Activated naive CD4-positive, alpha-beta T cell treated with anti-CD3 and anti-CD28 coated beads, Interleukin-2, amount 50 U/mL, for 72 hours (primary cell): ENCODE measurements at regions not wholly inside any gene's neighbourhood (a gene's known extent, or its start where the extent isn't known, plus 50 kb on each side); places are given as distances from the start of the nearest gene placed in this dataset.

ENCODE experiments used
- ATAC-seq, 2 donors: fragments of 150-1000 bp; cut with Tn5 transposase; 2 replicates each; pipeline ENCODE4 v1.10.0; 2021; ENCODE audit warnings: mild to moderate bottlenecking in 2 of 2, moderate library complexity in 2 of 2
- DNase-seq, 2 donors: peaks; one replicate each; pipeline ENCODE4 v3.0.0; 2021 to 2022; ENCODE audit warnings: low spot score in 2 of 2
- H3K27ac Mint-ChIP-seq, 2 donors: one replicate each; pipeline ENCODE4 v1.8.0; 2022; ENCODE audit warnings: mild to moderate bottlenecking in 2 of 2, mixed read lengths in 2 of 2
- H3K36me3 Mint-ChIP-seq, 2 donors: one replicate each; pipeline ENCODE4 v1.8.0; 2022; ENCODE audit warnings: mixed read lengths in 2 of 2
- H3K9me3 Mint-ChIP-seq, 2 donors: one replicate each; pipeline ENCODE4 v1.8.0; 2022; ENCODE audit warnings: mixed read lengths in 2 of 2

DNA sequence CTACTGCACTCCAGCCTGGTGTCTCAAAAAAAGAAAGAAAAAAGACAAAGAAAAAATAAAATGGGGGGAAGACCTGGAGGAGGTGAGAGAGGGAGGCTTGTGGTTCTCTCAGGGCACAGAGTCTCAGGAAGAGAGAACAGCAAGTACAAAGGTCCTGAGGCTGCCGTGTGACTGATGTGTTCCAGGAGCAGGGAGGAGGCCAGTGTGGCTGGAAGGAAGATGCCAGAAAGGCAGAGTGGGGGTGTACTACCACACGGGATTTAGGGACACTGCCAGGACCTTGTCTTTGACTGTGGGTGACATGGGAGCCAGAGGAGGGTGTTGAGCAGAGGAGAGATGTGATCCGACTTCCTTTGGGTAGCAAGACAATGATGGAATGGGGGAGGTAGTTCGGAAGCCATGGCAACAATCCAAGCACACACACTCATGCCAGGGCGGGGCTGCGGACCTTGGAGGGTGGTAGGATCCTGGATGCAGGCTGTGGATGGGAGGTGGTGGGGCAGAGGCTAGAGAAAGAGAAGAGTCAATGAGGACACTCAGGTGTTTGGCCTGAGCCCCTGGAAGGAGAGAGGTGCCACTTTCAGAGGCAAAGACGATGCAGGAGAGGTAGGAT, 136.4 kb upstream of the PTPN1 start:
- ATAC-seq (no peak), DNase-seq (no peak)
- Mint-ChIP-seq H3K27ac (peak overlapping the region; percentile 39 to 58), H3K9me3 (no peaks in the 10 kb centered on the region), H3K36me3 (no peaks in the 10 kb centered on the region)

- ATAC-seq (no peak), DNase-seq (no peak)
- Mint-ChIP-seq H3K36me3 (no peaks in the 10 kb centered on the region), H3K9me3 (no peaks in the 10 kb centered on the region), H3K27ac (peak overlapping the region in 1 of 2 donors; percentile 39)
Measured at GRCh38 chr20:50374541-50375078, 135.6 kb upstream of the PTPN1 start.

- H3K27ac Mint-ChIP-seq = no peak overlapping the region
- DNase-seq = no peak
- no peaks in the 10 kb centered on the region for H3K9me3 Mint-ChIP-seq
- H3K36me3 Mint-ChIP-seq = no peaks in the 10 kb centered on the region
- peak in 1 of 2 donors; percentile 14 for ATAC-seq
Measured at GRCh38 chr20:50376179-50376887, 133.8 kb upstream of the PTPN1 start.

- H3K36me3 Mint-ChIP-seq = no peaks in the 10 kb centered on the region
- ATAC-seq (peak in 1 of 2 donors; percentile 20), DNase-seq (no peak)
Measured at GRCh38 chr20:50376888-50377459, 133.2 kb upstream of the PTPN1 start.

GRCh38 chr20:50378170-50379000, 131.8 kb upstream of the PTPN1 start:
- Mint-ChIP-seq H3K9me3 (no peaks in the 10 kb centered on the region), H3K27ac (no peak overlapping the region), H3K36me3 (no peaks in the 10 kb centered on the region)
- ATAC-seq (no peak), DNase-seq (no peak)

More at GRCh38 chr20:50376888-50377459, 133.2 kb upstream of the PTPN1 start:
- H3K9me3 Mint-ChIP-seq = no peaks in the 10 kb centered on the region
- H3K27ac Mint-ChIP-seq = no peak overlapping the region

DNA sequence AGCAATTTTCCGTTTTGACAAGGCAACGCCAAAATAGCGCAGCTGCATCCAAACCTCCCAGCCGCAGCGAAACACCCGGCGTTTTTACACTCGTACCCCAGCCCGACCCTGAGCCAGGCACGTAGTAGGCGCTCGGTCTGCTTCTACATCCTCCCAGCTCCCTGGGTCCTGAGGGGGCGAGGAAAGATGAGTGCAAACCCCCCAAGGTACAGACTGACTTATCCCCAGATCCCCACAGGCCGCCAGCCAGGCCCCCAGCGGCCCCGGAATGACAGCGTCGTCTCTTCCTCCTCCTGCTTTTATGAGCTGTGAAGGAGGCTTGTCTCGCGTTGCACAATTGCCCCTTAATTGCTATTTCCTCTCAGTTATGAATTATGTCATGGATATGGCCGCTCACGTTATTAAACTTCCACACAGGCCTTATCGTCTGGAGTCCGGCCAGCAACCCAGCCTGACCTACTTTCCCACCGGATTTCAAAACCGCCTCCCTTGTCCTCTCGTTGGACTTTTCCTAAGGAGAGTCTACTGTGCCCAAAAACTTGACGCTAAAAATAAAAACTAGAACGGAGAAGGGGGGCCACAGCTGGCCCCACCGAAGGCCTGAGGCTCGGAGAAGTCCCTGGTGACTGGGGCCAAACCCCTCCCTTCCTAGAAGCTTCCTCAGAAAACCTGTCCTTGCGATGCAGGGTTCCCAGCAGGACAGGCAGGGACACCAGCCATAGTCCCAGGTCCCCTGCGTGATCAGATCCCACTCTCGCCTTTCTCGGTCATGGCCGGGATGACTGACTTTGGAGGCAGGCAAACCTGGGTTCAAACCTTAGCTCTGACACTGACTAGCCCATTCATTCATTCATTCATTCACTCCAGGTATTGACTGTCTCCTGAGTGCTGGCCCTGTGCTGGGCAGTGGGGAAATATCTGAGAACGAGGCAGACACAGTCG, 130.9 kb upstream of the PTPN1 start:
- Mint-ChIP-seq H3K27ac (no peak overlapping the region), H3K36me3 (no peaks in the 10 kb centered on the region), H3K9me3 (no peaks in the 10 kb centered on the region)
- ATAC-seq = no peak
- DNase-seq = no peak

GRCh38 chr20:50379991-50380696, 130.0 kb upstream of the PTPN1 start:
- no peak for DNase-seq
- H3K27ac Mint-ChIP-seq = peak overlapping the region in 1 of 2 donors; percentile 61
- H3K9me3 Mint-ChIP-seq = peaks cover 0 to 5% of the 10 kb centered on the region in 2 donors
- no peaks in the 10 kb centered on the region for H3K36me3 Mint-ChIP-seq
- no peak for ATAC-seq

DNA sequence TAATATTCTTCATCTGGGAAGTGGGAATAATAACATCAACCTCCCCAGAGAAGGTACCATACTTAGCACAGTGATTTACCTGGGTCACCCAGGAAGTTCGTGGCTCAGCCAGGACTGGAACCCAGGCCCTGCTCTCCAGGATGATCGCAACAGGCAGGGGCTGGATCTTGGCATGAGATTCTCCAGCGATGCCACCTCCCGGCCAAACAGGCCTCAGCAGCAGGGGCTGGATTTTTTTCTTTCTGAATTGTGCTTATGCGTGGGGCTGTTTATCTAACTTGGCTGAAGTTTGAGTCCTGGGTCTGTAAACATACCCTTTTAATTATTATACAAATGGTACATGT, 129.5 kb upstream of the PTPN1 start:
- ATAC-seq = no peak
- DNase-seq = no peak
- H3K9me3 Mint-ChIP-seq = peaks cover 0 to 5% of the 10 kb centered on the region in 2 donors
- no peaks in the 10 kb centered on the region for H3K36me3 Mint-ChIP-seq
- peak overlapping the region in 1 of 2 donors; percentile 61 for H3K27ac Mint-ChIP-seq

- H3K27ac Mint-ChIP-seq = peak overlapping the region in 1 of 2 donors; percentile 81
Measured at GRCh38 chr20:50381075-50381732, 129.0 kb upstream of the PTPN1 start.

DNA sequence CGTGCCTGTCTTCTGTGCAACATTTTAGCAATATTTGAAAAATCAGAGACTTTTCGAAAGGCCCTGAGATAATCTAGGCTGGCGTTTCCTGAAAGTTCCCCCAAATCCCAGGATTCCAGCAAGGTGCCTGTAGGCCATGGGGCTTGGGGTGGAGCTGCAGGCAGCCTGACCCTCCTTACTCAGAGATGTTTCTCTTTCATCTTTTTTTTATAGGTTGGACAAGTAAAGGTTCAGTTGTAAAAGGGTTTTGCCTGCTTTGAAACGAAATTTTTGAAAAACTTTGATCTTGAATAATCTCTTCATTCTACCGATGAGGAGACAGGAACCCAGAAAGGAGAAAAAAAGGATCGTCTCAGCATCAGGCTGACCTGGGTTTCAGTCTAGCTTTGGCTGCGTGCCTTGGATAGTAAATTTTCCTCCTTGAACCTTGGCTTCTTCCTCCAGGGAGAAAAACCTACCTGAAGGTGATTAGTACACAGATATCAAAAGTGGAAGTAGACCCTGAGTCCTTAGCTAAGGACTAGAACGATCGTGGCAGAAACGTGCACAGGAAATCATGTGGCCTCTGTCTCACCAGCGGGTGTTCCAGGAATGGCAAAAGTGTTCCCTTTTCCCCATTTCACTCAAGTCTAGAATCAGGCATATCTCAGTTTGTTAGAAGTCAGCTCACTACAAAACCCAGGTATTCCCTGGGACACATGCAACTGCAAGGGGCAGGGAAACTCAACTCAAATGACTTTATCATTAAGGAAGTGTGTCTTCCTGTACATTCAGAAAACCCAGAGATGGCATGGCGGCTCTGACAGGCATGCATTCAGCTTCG, 128.2 kb upstream of the PTPN1 start:
- peak; percentile 25 to 32 for ATAC-seq

More at GRCh38 chr20:50381075-50381732, 129.0 kb upstream of the PTPN1 start:
- ATAC-seq (no peak), DNase-seq (no peak)
- no peaks in the 10 kb centered on the region for H3K36me3 Mint-ChIP-seq
- peaks cover 0 to 5% of the 10 kb centered on the region in 2 donors for H3K9me3 Mint-ChIP-seq

GRCh38 chr20:50385733-50386640, 124.2 kb upstream of the PTPN1 start:
- peak; percentile 42 to 89 for DNase-seq
- peak; percentile 89 to 96 for ATAC-seq
- H3K36me3 Mint-ChIP-seq = no peaks in the 10 kb centered on the region
- peak overlapping the region; percentile 41 to 66 for H3K27ac Mint-ChIP-seq
- peaks cover 0 to 5% of the 10 kb centered on the region in 2 donors for H3K9me3 Mint-ChIP-seq

More for the DNA sequence above, 128.2 kb upstream of the PTPN1 start:
- Mint-ChIP-seq H3K27ac (peak overlapping the region; percentile 38 to 81), H3K36me3 (no peaks in the 10 kb centered on the region), H3K9me3 (peaks cover 0 to 5% of the 10 kb centered on the region in 2 donors)
- DNase-seq = peak in 1 of 2 donors; percentile 13

DNA sequence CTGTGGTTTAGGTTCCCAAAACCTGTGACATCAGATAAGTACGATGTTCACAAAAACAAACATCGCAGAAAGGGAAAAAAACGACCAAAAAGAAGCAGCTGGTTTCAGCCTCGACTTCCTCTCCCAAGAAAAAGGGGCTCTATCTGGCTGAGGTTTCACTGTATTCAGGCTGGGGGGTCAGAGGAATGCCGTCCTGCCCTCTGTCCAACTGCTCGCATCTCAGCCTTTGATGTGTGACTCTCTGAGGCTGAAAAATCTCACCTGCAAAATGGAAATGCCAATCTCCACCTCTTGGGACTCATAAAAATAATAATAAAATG, 123.6 kb upstream of the PTPN1 start:
- ATAC-seq (peak in 1 of 2 donors; percentile 23), DNase-seq (no peak)
- H3K27ac Mint-ChIP-seq = peak overlapping the region in 1 of 2 donors; percentile 66

More for the DNA sequence above, 123.6 kb upstream of the PTPN1 start:
- Mint-ChIP-seq H3K9me3 (peaks cover 0 to 5% of the 10 kb centered on the region in 2 donors), H3K36me3 (no peaks in the 10 kb centered on the region)
